Right atrium auricular region (tissue), 2 donors: ENCODE measurements at regions not wholly inside any gene's neighbourhood (a gene's known extent, or its start where the extent isn't known, plus 50 kb on each side); places are given as distances from the start of the nearest gene placed in this dataset.
A peak's percentile ranks its signal among the peaks of the same experiment; 100 is the strongest.

Experiments
- DNase-seq: peaks from one replicate; pipeline ENCODE4 v3.0.0-alpha.2; 2019; ENCODE audit warnings: low spot score
- H3K27ac ChIP-seq, 2 donors: fragments of 200-600 bp; sonication (generic); 1 replicate in 1 of 2; 2 replicates in 1 of 2; pipeline ENCODE4 v1.5.1; 2016 to 2019
- H3K27me3 ChIP-seq, 2 donors: fragments of 200-600 bp; sonication (generic); one replicate each; pipeline versions ENCODE4 v1.5.1 to v1.6.0; 2017 to 2019
- H3K36me3 ChIP-seq: fragments of 200-600 bp; sonication (generic); one replicate; pipeline ENCODE4 v1.5.1; 2016
- H3K4me1 ChIP-seq, 2 donors: fragments of 200-600 bp; sonication (generic); one replicate each; pipeline versions ENCODE4 v1.5.1 to v1.6.0; 2017 to 2019
- H3K4me3 ChIP-seq, 2 donors: fragments of 200-600 bp; sonication (generic); 1 replicate in 1 of 2; 2 replicates in 1 of 2; pipeline ENCODE4 v1.5.1; 2017 to 2019; ENCODE audit warnings: mild to moderate bottlenecking in 1 of 2, moderate library complexity in 1 of 2
- H3K9me3 ChIP-seq, 2 donors: fragments of 200-600 bp; sonication (generic); one replicate each; pipeline ENCODE4 v1.5.1; 2019
- TF ChIP-seq, protein P1 (sequence below), 2 donors: fragments of 200-600 bp; sonication (generic); IDR thresholded peaks; one replicate each; pipeline ENCODE4 v1.5.1; 2019; ENCODE audit warnings: antibody characterized with exemption in 2 of 2

DNA sequence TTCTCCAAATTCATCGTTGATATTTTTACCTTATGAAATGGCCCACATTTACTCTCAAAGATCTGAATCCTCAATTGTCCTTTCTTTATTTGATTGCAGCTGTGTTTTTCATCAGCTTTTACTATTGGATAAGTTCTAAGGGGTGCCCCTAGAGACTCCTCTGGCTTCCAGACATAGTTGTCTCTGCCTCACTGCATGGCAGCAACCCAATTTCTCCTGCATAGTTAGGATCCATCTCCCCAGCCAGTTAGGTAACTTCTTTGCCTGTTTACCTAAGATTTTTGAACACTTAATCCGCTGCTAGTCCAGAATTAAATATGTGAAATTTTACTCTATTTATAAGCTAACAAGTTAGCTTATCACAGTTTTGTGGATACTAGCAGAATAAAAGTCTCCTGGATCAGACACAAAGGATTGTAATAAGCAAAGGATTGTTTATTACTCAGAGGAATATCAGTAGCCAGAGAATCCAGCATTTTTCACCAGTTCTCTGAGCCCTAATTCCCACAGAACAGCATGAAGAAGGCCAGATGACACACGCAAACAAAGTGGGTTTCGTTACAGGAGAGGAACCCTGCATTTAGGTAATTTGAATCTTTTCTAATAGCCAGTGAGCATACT lies 101.1 kb downstream of the BBS10 start:
- no peak for DNase-seq
- no peak overlapping the region for H3K4me3 ChIP-seq
- no peaks in the 10 kb centered on the region for H3K4me1 ChIP-seq
- TF ChIP-seq, protein P1, sequence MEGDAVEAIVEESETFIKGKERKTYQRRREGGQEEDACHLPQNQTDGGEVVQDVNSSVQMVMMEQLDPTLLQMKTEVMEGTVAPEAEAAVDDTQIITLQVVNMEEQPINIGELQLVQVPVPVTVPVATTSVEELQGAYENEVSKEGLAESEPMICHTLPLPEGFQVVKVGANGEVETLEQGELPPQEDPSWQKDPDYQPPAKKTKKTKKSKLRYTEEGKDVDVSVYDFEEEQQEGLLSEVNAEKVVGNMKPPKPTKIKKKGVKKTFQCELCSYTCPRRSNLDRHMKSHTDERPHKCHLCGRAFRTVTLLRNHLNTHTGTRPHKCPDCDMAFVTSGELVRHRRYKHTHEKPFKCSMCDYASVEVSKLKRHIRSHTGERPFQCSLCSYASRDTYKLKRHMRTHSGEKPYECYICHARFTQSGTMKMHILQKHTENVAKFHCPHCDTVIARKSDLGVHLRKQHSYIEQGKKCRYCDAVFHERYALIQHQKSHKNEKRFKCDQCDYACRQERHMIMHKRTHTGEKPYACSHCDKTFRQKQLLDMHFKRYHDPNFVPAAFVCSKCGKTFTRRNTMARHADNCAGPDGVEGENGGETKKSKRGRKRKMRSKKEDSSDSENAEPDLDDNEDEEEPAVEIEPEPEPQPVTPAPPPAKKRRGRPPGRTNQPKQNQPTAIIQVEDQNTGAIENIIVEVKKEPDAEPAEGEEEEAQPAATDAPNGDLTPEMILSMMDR (IDR thresholded peaks at IDR 0.05), result no peak
- no peaks in the 10 kb centered on the region for H3K9me3 ChIP-seq
- H3K27me3 ChIP-seq, result no peaks in the 10 kb centered on the region
- no peak overlapping the region for H3K27ac ChIP-seq
- no peaks in the 10 kb centered on the region for H3K36me3 ChIP-seq

GRCh38 chr12:76246611-76247010 lies 101.6 kb downstream of the BBS10 start:
- Histone ChIP-seq H3K36me3 (no peaks in the 10 kb centered on the region), H3K9me3 (no peaks in the 10 kb centered on the region), H3K4me1 (no peaks in the 10 kb centered on the region), H3K27ac (no peak overlapping the region), H3K27me3 (no peaks in the 10 kb centered on the region), H3K4me3 (no peak overlapping the region)
- TF ChIP-seq, protein P1 (IDR thresholded peaks at IDR 0.05), result no peak
- no peak for DNase-seq

GRCh38 chr12:76244300-76244699 lies 103.9 kb downstream of the BBS10 start:
- no peaks in the 10 kb centered on the region for H3K4me1 ChIP-seq
- H3K9me3 ChIP-seq, result no peaks in the 10 kb centered on the region
- H3K4me3 ChIP-seq, result no peak overlapping the region
- no peak overlapping the region for H3K27ac ChIP-seq
- TF ChIP-seq, protein P1 (IDR thresholded peaks at IDR 0.05), result no peak
- no peaks in the 10 kb centered on the region for H3K36me3 ChIP-seq
- no peaks in the 10 kb centered on the region for H3K27me3 ChIP-seq
- no peak for DNase-seq

DNA sequence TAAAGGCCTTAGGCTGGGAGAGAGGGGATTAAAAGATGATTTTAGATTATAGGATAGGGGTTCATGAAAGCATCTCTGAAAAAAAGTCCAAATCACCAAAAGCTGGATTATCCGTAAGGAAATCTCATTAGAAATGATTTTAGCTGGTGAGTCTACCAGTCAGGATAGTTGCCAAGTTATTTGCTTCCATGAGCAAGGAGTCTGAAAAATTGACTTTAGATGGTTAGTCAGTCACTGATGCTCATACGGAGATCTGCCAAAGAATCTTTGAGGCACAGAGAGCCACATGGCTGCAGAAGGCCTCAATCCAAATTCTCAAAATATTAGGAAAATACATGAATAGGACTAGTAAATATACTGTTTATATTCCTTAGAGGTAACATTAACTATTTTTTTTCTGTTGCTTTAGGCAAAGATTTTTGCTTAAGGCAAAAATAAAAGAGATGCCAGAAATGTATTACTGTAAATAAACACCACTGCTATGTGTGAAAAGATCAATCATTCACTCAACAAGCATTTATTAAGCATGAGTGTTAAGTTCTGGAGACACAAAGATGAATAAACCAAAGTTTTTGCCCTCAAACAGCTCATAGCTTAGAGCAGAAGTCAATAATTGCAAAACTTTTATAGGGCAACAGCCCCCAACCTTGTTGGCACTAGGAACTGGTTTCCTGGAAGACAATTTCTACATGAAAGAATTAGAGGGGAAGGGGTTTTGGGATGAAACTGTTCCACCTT lies 105.2 kb downstream of the BBS10 start:
- peak overlapping the region in 1 of 2 donors; percentile 1 for H3K27ac ChIP-seq
- TF ChIP-seq, protein P1 (IDR thresholded peaks at IDR 0.05), result no peak
- no peaks in the 10 kb centered on the region for H3K9me3 ChIP-seq
- no peaks in the 10 kb centered on the region for H3K27me3 ChIP-seq
- H3K4me3 ChIP-seq, result no peak overlapping the region
- H3K4me1 ChIP-seq, result no peaks in the 10 kb centered on the region
- H3K36me3 ChIP-seq, result no peaks in the 10 kb centered on the region
- DNase-seq, result no peak

GRCh38 chr12:76241371-76241770 lies 106.8 kb downstream of the BBS10 start:
- no peak for DNase-seq
- H3K9me3 ChIP-seq, result no peaks in the 10 kb centered on the region
- no peaks in the 10 kb centered on the region for H3K36me3 ChIP-seq
- no peak overlapping the region for H3K4me3 ChIP-seq
- no peak overlapping the region for H3K27ac ChIP-seq
- TF ChIP-seq, protein P1 (IDR thresholded peaks at IDR 0.05), result no peak
- H3K4me1 ChIP-seq, result no peaks in the 10 kb centered on the region
- H3K27me3 ChIP-seq, result no peaks in the 10 kb centered on the region
